RWPE2 (cell line): ENCODE measurements at regions not wholly inside any gene's neighbourhood (a gene's known extent, or its start where the extent isn't known, plus 50 kb on each side); places are given as distances from the start of the nearest gene placed in this dataset.

Experiments
- ATAC-seq: fragments of 200-7000 bp; cut with Tn5 transposase; 3 replicates; pipeline ENCODE4 v1.9.1; 2021; ENCODE audit warnings: low read depth
- DNase-seq: peaks from one replicate; pipeline ENCODE4 v3.0.0-alpha.2; 2020; ENCODE audit warnings: low spot score
- H3K27ac ChIP-seq: fragments of 450-650 bp; 2 replicates; pipeline ENCODE4 v1.5.1; 2017; ENCODE audit warnings: mild to moderate bottlenecking; ENCODE audit not compliant: poor library complexity, severe bottlenecking
- H3K27me3 ChIP-seq: fragments of 250-450 bp; sonication (Bioruptor Pico); 2 replicates; pipeline ENCODE4 v1.5.1; 2021; ENCODE audit warnings: mild to moderate bottlenecking, moderate library complexity; ENCODE audit not compliant: insufficient read depth, poor library complexity, severe bottlenecking
- H3K36me3 ChIP-seq: fragments of 250-450 bp; sonication (Bioruptor Pico); 2 replicates; pipeline ENCODE4 v1.5.1; 2020; ENCODE audit warnings: low read depth, mild to moderate bottlenecking, moderate library complexity
- H3K4me1 ChIP-seq: fragments of 250-450 bp; sonication (Bioruptor Pico); 2 replicates; pipeline ENCODE4 v1.5.1; 2021; ENCODE audit warnings: mild to moderate bottlenecking, moderate library complexity; ENCODE audit not compliant: insufficient read depth, poor library complexity, severe bottlenecking
- H3K4me3 ChIP-seq: fragments of 250-450 bp; sonication (Bioruptor Pico); 2 replicates; pipeline ENCODE4 v1.5.1; 2021; ENCODE audit warnings: mild to moderate bottlenecking, moderate library complexity; ENCODE audit not compliant: severe bottlenecking
- H3K9me3 ChIP-seq: fragments of 250-450 bp; sonication (Bioruptor Pico); 2 replicates; pipeline ENCODE4 v1.5.1; 2021; ENCODE audit warnings: mild to moderate bottlenecking, moderate library complexity; ENCODE audit not compliant: severe bottlenecking
- CTCF ChIP-seq: fragments of 450-650 bp; IDR thresholded peaks from one replicate; pipeline ENCODE4 v1.5.1; 2017; ENCODE audit warnings: mild to moderate bottlenecking, moderate library complexity; ENCODE audit not compliant: poor library complexity, severe bottlenecking

- H3K27ac ChIP-seq = no peak overlapping the region
- no peak overlapping the region for H3K4me3 ChIP-seq
- no peak for ATAC-seq
- H3K4me1 ChIP-seq = no peaks in the 10 kb centered on the region
- H3K27me3 ChIP-seq = no peaks in the 10 kb centered on the region
- H3K36me3 ChIP-seq = no peaks in the 10 kb centered on the region
- no peaks in the 10 kb centered on the region for H3K9me3 ChIP-seq
- no peak for DNase-seq
- TF ChIP-seq CTCF = no peak
These were observed 184.3 kb upstream of the SIX2 start for GRCh38 chr2:45193581-45193980.

- DNase-seq = no peak
- H3K9me3 ChIP-seq = no peaks in the 10 kb centered on the region
- no peaks in the 10 kb centered on the region for H3K4me1 ChIP-seq
- no peaks in the 10 kb centered on the region for H3K36me3 ChIP-seq
- no peak overlapping the region for H3K4me3 ChIP-seq
- no peaks in the 10 kb centered on the region for H3K27me3 ChIP-seq
- ATAC-seq = no peak
- H3K27ac ChIP-seq = no peak overlapping the region
- TF ChIP-seq CTCF = no peak
These were observed 183.7 kb upstream of the SIX2 start for GRCh38 chr2:45192991-45193390.

- no peak for ATAC-seq
- Histone ChIP-seq H3K9me3 (no peaks in the 10 kb centered on the region), H3K4me1 (no peaks in the 10 kb centered on the region), H3K27ac (no peak overlapping the region), H3K27me3 (no peaks in the 10 kb centered on the region), H3K36me3 (no peaks in the 10 kb centered on the region), H3K4me3 (no peak overlapping the region)
- no peak for TF ChIP-seq CTCF
- DNase-seq = no peak
These were observed 183.2 kb upstream of the SIX2 start for GRCh38 chr2:45192481-45192880.

DNA sequence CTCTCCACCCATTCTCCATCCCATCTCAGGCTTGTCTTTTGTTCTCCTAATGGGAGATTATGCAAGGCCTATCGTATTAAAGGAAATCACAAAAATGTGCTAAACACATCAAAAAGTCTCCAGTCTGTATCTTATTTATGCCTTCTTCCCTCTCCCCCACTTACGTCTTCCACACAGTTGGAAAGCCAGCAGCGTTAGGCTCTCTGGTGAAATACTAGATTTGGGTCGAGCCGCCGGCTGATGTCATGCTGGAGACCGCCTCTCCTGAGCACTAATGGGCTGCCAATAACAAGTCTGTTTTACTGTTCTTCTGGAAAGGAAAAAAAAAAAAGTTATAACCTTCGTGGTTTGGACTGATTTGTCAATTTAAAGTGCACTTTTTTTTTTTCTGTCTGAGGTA is 182.7 kb upstream of the SIX2 start:
- DNase-seq = no peak
- ATAC-seq = no peak
- TF ChIP-seq CTCF = no peak

DNA sequence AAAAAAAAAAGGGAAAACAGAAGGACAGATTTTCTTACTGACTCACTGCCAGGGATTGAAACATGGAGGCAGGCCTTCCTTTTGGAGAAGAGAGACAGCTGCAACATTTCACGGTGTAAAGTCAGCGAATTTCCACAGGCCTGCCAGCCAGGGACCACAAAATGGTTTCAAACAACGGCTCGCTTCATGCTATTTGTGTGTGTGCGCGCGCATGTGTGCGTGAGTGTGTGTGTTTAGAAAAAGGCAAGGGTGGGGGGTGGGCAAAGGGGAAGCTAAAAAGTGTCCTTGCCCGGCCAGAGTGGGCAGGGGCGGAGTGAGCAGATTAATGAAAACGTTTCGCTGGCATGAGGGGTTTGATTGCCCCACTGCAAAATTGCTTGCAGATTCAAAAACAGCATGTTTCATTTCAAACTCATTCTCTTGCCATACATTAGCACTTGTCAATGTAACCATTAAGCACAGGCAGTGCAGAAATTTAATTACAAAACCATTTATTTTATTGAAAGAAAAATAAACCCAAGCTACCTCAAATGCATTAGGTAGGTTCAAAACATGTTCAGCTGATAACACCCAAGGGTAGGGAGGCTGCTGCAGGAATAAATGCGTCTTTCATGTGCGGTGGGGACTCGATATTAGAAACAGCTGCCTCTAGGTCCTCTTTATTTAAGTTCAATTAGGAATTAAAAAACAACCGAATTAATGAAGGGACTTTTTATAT is 182.1 kb upstream of the SIX2 start:
- ATAC-seq (no peak), DNase-seq (no peak)
- Histone ChIP-seq H3K9me3 (no peaks in the 10 kb centered on the region), H3K27ac (no peak overlapping the region), H3K36me3 (no peaks in the 10 kb centered on the region), H3K27me3 (no peaks in the 10 kb centered on the region), H3K4me1 (no peaks in the 10 kb centered on the region), H3K4me3 (no peak overlapping the region)
- TF ChIP-seq CTCF = no peak

More for the DNA sequence above, 182.7 kb upstream of the SIX2 start:
- Histone ChIP-seq H3K27ac (no peak overlapping the region), H3K36me3 (no peaks in the 10 kb centered on the region), H3K4me3 (no peak overlapping the region), H3K4me1 (no peaks in the 10 kb centered on the region), H3K27me3 (no peaks in the 10 kb centered on the region), H3K9me3 (no peaks in the 10 kb centered on the region)
